Sigmoid colon (tissue), 4 donors: ENCODE measurements at regions not wholly inside any gene's neighbourhood (a gene's known extent, or its start where the extent isn't known, plus 50 kb on each side); places are given as distances from the start of the nearest gene placed in this dataset.

ENCODE experiments used
- POLR2AphosphoS5 ChIP-seq, 4 donors: sonication (generic); formaldehyde crosslinking; IDR thresholded peaks; one replicate each; pipeline ENCODE4 v1.6.1; 2017; ENCODE audit warnings: antibody characterized with exemption in 4 of 4
- TF ChIP-seq, protein P1 (sequence below), 4 experiments: fragments of 450-650 bp in 3 of 4; fragments of 200-600 bp in 1 of 4; IDR thresholded peaks; one replicate each; pipeline ENCODE4 v1.5.1; 2016 to 2019; ENCODE audit warnings: antibody characterized with exemption in 4 of 4, mild to moderate bottlenecking in 3 of 4, moderate library complexity in 2 of 4

DNA sequence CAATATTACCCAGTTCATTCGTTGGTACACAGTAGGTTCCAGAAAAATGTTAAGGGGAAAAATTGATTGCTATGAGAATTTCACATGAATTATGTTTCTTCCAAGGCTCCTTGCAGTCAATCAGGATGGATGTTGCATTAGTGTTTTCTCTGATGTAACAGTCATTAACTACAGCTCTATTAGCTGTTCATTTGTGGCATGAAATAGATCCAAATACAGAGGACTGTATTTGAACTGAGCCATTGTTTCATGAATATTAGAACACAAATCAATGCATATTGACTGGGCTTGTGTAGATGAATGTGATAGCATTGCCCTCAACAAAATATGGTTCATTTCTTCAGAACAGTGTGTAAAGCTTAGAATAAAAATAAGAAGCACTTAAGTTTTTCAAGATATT is 203.0 kb upstream of the SGO1 start:
- TF ChIP-seq, protein P1, sequence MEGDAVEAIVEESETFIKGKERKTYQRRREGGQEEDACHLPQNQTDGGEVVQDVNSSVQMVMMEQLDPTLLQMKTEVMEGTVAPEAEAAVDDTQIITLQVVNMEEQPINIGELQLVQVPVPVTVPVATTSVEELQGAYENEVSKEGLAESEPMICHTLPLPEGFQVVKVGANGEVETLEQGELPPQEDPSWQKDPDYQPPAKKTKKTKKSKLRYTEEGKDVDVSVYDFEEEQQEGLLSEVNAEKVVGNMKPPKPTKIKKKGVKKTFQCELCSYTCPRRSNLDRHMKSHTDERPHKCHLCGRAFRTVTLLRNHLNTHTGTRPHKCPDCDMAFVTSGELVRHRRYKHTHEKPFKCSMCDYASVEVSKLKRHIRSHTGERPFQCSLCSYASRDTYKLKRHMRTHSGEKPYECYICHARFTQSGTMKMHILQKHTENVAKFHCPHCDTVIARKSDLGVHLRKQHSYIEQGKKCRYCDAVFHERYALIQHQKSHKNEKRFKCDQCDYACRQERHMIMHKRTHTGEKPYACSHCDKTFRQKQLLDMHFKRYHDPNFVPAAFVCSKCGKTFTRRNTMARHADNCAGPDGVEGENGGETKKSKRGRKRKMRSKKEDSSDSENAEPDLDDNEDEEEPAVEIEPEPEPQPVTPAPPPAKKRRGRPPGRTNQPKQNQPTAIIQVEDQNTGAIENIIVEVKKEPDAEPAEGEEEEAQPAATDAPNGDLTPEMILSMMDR (IDR thresholded peaks at IDR 0.05) = no peak
- no peak for TF ChIP-seq POLR2AphosphoS5 (IDR thresholded peaks at IDR 0.05)
